ENCODE measurements at regions not wholly inside any gene's neighbourhood (a gene's known extent, or its start where the extent isn't known, plus 50 kb on each side); places are given as distances from the start of the nearest gene placed in this dataset.

DNA sequence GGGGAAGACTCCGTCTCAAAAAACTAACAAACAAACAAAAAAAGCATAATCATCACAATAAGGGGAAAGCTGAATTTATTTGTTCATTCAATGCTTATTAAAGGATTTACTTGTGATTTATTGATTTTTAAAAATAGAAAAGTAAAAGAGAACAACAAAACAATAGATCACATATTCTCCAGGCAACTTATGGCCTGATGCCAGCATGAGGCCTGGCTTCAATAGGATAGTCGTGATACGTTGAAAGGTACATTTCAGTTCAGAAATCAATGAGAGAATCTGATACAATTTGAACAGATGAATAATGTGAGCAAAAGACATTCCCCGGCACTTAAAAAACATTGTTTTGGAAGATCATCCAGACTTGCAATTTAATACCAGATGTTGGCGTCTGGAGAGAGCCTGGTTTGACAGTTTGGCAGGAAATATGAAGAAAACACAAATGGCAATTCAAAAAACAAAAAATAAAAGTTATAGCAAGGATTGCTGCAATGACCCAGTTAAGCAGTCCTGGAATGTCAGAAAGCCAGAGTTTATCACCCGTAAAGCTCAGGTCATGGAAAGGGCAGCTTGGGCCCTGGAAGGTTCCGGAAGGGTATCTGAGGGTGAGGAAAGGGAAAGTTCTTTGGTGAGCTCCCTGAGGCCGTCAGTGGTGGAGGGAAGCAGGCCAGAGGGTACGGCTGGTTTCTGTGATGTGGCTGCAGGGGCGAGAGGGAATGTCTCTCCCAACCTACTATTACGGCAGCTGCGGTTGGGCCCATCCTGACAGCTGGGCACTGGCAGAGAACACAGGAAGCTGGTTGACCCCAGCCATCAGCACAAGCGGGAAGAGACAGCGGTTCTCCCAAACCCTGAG, 230.2 kb upstream of the HES1 start:
- no peaks in the 10 kb centered on the region for H3K4me1 ChIP-seq (ENCODE audit: insufficient read depth, low read length)
- no peaks in the 10 kb centered on the region for H3K27me3 ChIP-seq (ENCODE audit: control insufficient read depth in 1 of 2, insufficient read depth in 2 of 2, low read length in 2 of 2)
- no peak overlapping the region for H3K27ac ChIP-seq (ENCODE audit: low read depth, low read length)
- no peak overlapping the region for H3K9ac ChIP-seq (ENCODE audit: low read length)
- H3K9me3 ChIP-seq (ENCODE audit: low read length), result no peaks in the 10 kb centered on the region
- no peaks in the 10 kb centered on the region for H3K36me3 ChIP-seq (ENCODE audit: insufficient read depth, low read length)
- H3K4me3 ChIP-seq (ENCODE audit: low read depth in 1 of 2, low read length in 2 of 2), result no peak overlapping the region

GRCh38 chr3:193906849-193907410, 229.0 kb upstream of the HES1 start:
- no peak overlapping the region for H3K27ac ChIP-seq (ENCODE audit: low read depth, low read length)
- H3K4me3 ChIP-seq (ENCODE audit: low read depth in 1 of 2, low read length in 2 of 2), result no peak overlapping the region
- no peak overlapping the region for H3K9ac ChIP-seq (ENCODE audit: low read length)
- no peaks in the 10 kb centered on the region for H3K36me3 ChIP-seq (ENCODE audit: insufficient read depth, low read length)
- no peaks in the 10 kb centered on the region for H3K9me3 ChIP-seq (ENCODE audit: low read length)
- no peaks in the 10 kb centered on the region for H3K27me3 ChIP-seq (ENCODE audit: control insufficient read depth in 1 of 2, insufficient read depth in 2 of 2, low read length in 2 of 2)
- H3K4me1 ChIP-seq (ENCODE audit: insufficient read depth, low read length), result no peaks in the 10 kb centered on the region

DNA sequence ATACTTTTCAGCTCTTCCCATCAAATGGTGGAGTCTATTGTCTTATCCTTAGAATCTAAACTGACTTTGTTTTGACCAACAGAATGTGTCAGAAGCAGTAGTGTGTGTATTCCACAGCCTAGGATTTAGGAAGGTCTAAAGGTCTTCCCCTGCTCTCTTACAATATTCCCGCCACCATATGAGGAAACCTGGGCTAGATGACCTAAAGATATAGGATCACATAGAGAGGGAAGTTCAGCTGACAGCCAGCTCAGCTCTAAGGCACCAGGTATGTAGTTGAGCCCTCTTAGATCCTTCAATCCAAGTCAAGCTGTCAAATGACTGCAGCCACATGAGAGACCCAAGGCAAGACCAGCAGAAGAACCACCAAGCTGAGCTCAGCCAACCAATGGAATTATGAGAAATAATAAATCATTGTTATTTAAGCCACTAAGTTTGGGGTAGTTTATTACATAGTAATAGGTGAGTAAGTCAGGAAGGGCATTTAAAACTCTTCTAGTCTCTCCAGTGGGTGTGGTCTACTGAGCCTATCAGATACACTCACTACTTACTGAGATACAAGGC, 227.7 kb upstream of the HES1 start:
- Histone ChIP-seq H3K9me3 (ENCODE audit: low read length) (no peaks in the 10 kb centered on the region), H3K27me3 (ENCODE audit: control insufficient read depth in 1 of 2, insufficient read depth in 2 of 2, low read length in 2 of 2) (no peaks in the 10 kb centered on the region), H3K36me3 (ENCODE audit: insufficient read depth, low read length) (no peaks in the 10 kb centered on the region), H3K9ac (ENCODE audit: low read length) (no peak overlapping the region), H3K27ac (ENCODE audit: low read depth, low read length) (no peak overlapping the region), H3K4me3 (ENCODE audit: low read depth in 1 of 2, low read length in 2 of 2) (no peak overlapping the region), H3K4me1 (ENCODE audit: insufficient read depth, low read length) (no peaks in the 10 kb centered on the region)

DNA sequence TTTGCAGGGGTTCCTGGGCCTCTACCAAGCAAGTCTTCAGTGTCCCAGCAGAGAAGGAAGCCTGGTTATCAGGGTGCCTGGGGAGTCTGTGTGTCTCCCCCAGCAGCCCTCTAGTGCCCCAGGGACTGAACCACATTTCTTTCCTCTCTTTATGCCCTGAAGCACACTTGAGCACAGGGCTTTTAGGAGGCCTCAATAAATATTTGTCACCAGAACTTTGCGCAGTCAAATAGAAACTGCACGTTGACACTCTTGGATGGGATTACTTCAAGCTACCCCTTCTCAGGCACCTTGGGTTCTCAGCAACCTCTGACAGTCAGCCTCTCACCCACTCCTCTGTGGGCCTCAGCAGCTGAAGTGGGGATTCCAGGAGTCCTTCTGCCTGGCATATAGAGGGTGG, 226.6 kb upstream of the HES1 start:
- Histone ChIP-seq H3K36me3 (ENCODE audit: insufficient read depth, low read length) (no peaks in the 10 kb centered on the region), H3K4me1 (ENCODE audit: insufficient read depth, low read length) (no peaks in the 10 kb centered on the region), H3K27me3 (ENCODE audit: control insufficient read depth in 1 of 2, insufficient read depth in 2 of 2, low read length in 2 of 2) (no peaks in the 10 kb centered on the region), H3K4me3 (ENCODE audit: low read depth in 1 of 2, low read length in 2 of 2) (no peak overlapping the region), H3K27ac (ENCODE audit: low read depth, low read length) (no peak overlapping the region), H3K9ac (ENCODE audit: low read length) (no peak overlapping the region), H3K9me3 (ENCODE audit: low read length) (no peaks in the 10 kb centered on the region)

GRCh38 chr3:193910310-193910709, 225.6 kb upstream of the HES1 start:
- H3K27me3 ChIP-seq (ENCODE audit: control insufficient read depth in 1 of 2, insufficient read depth in 2 of 2, low read length in 2 of 2), result no peaks in the 10 kb centered on the region
- H3K9ac ChIP-seq (ENCODE audit: low read length), result no peak overlapping the region
- H3K27ac ChIP-seq (ENCODE audit: low read depth, low read length), result no peak overlapping the region
- no peaks in the 10 kb centered on the region for H3K36me3 ChIP-seq (ENCODE audit: insufficient read depth, low read length)
- no peaks in the 10 kb centered on the region for H3K4me1 ChIP-seq (ENCODE audit: insufficient read depth, low read length)
- H3K4me3 ChIP-seq (ENCODE audit: low read depth in 1 of 2, low read length in 2 of 2), result no peak overlapping the region
- no peaks in the 10 kb centered on the region for H3K9me3 ChIP-seq (ENCODE audit: low read length)

DNA sequence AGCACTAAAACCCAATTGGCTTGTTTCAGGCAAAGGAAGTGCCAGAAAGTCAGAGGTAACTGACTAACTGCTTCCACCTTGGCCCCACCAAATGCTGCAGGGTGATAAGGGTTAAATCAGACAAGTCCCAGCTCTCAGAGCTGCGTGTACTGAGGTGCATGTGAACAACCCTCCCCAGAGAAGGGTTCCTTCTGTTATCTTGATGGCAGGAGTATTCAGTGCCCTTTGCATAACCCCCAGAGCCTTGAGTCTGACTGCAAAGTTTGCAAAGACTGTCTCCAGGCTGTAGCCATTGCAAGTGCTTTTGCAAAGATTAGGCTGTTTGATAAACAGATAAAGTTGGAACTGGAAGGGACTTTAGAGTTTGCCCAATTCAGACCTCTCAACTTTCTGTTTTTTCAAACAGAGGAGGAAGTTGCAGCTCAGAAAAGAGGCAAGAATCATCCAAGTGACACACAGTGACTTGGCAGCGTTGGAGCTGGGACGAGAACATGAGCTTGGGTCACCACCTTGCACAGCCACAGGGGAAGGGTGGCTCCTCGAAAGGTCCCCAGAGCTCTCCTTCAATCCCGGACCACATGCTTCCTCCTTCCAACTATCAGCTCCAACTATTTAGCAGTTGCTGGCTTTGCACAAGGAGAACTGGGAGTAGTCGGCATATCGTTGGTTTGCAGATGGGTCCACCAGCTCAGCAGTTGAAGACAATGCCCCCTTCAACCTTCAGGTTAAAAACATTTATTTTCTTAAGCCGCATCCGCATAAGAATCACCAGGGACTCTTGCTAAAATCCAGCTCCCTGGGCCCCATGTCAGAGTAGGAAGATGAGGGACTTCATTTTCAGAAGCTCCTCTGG, 224.8 kb upstream of the HES1 start:
- H3K27ac ChIP-seq (ENCODE audit: low read depth, low read length), result no peak overlapping the region
- no peak overlapping the region for H3K4me3 ChIP-seq (ENCODE audit: low read depth in 1 of 2, low read length in 2 of 2)
- H3K36me3 ChIP-seq (ENCODE audit: insufficient read depth, low read length), result no peaks in the 10 kb centered on the region
- H3K27me3 ChIP-seq (ENCODE audit: control insufficient read depth in 1 of 2, insufficient read depth in 2 of 2, low read length in 2 of 2), result no peaks in the 10 kb centered on the region
- no peak overlapping the region for H3K9ac ChIP-seq (ENCODE audit: low read length)
- H3K9me3 ChIP-seq (ENCODE audit: low read length), result no peaks in the 10 kb centered on the region
- H3K4me1 ChIP-seq (ENCODE audit: insufficient read depth, low read length), result no peaks in the 10 kb centered on the region

- H3K9ac ChIP-seq (ENCODE audit: low read length), result no peak overlapping the region
- no peaks in the 10 kb centered on the region for H3K9me3 ChIP-seq (ENCODE audit: low read length)
- H3K36me3 ChIP-seq (ENCODE audit: insufficient read depth, low read length), result no peaks in the 10 kb centered on the region
- H3K4me3 ChIP-seq (ENCODE audit: low read depth in 1 of 2, low read length in 2 of 2), result no peak overlapping the region
- H3K27ac ChIP-seq (ENCODE audit: low read depth, low read length), result no peak overlapping the region
- H3K4me1 ChIP-seq (ENCODE audit: insufficient read depth, low read length), result no peaks in the 10 kb centered on the region
- H3K27me3 ChIP-seq (ENCODE audit: control insufficient read depth in 1 of 2, insufficient read depth in 2 of 2, low read length in 2 of 2), result no peaks in the 10 kb centered on the region
Observed at GRCh38 chr3:193911784-193912340, 224.1 kb upstream of the HES1 start.

GRCh38 chr3:193912621-193913178, 223.2 kb upstream of the HES1 start:
- H3K4me3 ChIP-seq (ENCODE audit: low read depth in 1 of 2, low read length in 2 of 2), result no peak overlapping the region
- H3K9me3 ChIP-seq (ENCODE audit: low read length), result no peaks in the 10 kb centered on the region
- H3K36me3 ChIP-seq (ENCODE audit: insufficient read depth, low read length), result no peaks in the 10 kb centered on the region
- H3K9ac ChIP-seq (ENCODE audit: low read length), result no peak overlapping the region
- H3K27me3 ChIP-seq (ENCODE audit: control insufficient read depth in 1 of 2, insufficient read depth in 2 of 2, low read length in 2 of 2), result no peaks in the 10 kb centered on the region
- H3K27ac ChIP-seq (ENCODE audit: low read depth, low read length), result no peak overlapping the region
- no peaks in the 10 kb centered on the region for H3K4me1 ChIP-seq (ENCODE audit: insufficient read depth, low read length)

GRCh38 chr3:193914602-193915001, 221.3 kb upstream of the HES1 start:
- no peaks in the 10 kb centered on the region for H3K36me3 ChIP-seq (ENCODE audit: insufficient read depth, low read length)
- H3K9me3 ChIP-seq (ENCODE audit: low read length), result no peaks in the 10 kb centered on the region
- H3K4me1 ChIP-seq (ENCODE audit: insufficient read depth, low read length), result no peaks in the 10 kb centered on the region
- no peak overlapping the region for H3K4me3 ChIP-seq (ENCODE audit: low read depth in 1 of 2, low read length in 2 of 2)
- no peaks in the 10 kb centered on the region for H3K27me3 ChIP-seq (ENCODE audit: control insufficient read depth in 1 of 2, insufficient read depth in 2 of 2, low read length in 2 of 2)
- no peak overlapping the region for H3K9ac ChIP-seq (ENCODE audit: low read length)
- no peak overlapping the region for H3K27ac ChIP-seq (ENCODE audit: low read depth, low read length)

- H3K27ac ChIP-seq (ENCODE audit: low read depth, low read length), result no peak overlapping the region
Observed at GRCh38 chr3:193915099-193915498, 220.8 kb upstream of the HES1 start.

DNA sequence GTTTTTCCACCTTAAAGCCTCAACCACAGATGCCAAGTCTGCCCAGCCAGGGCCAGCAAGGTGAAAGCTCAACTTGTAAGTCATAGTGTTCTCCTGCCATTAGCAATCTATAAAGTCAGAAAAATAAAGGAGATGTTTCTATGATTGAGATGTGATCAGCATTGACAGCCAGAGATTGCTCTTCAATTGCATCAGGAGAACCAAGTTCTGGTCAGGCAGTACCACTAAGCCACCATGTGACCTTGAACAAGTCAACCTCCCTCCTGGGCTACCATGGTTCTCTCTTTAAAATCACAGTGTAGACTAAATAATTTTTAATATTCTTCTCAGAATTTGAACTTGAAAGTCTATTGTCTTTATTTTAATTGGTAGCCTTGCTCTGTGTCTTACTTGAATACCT, 220.3 kb upstream of the HES1 start:
- Histone ChIP-seq H3K9ac (ENCODE audit: low read length) (no peak overlapping the region), H3K4me3 (ENCODE audit: low read depth in 1 of 2, low read length in 2 of 2) (no peak overlapping the region), H3K27me3 (ENCODE audit: control insufficient read depth in 1 of 2, insufficient read depth in 2 of 2, low read length in 2 of 2) (no peaks in the 10 kb centered on the region), H3K4me1 (ENCODE audit: insufficient read depth, low read length) (no peaks in the 10 kb centered on the region), H3K27ac (ENCODE audit: low read depth, low read length) (no peak overlapping the region), H3K9me3 (ENCODE audit: low read length) (no peaks in the 10 kb centered on the region), H3K36me3 (ENCODE audit: insufficient read depth, low read length) (no peaks in the 10 kb centered on the region)

More at GRCh38 chr3:193915099-193915498, 220.8 kb upstream of the HES1 start:
- H3K27me3 ChIP-seq (ENCODE audit: control insufficient read depth in 1 of 2, insufficient read depth in 2 of 2, low read length in 2 of 2), result no peaks in the 10 kb centered on the region
- H3K9ac ChIP-seq (ENCODE audit: low read length), result no peak overlapping the region
- H3K4me1 ChIP-seq (ENCODE audit: insufficient read depth, low read length), result no peaks in the 10 kb centered on the region
- no peaks in the 10 kb centered on the region for H3K36me3 ChIP-seq (ENCODE audit: insufficient read depth, low read length)
- no peak overlapping the region for H3K4me3 ChIP-seq (ENCODE audit: low read depth in 1 of 2, low read length in 2 of 2)
- no peaks in the 10 kb centered on the region for H3K9me3 ChIP-seq (ENCODE audit: low read length)
